Mesendoderm (in vitro differentiated cells): ENCODE measurements at regions not wholly inside any gene's neighbourhood (a gene's known extent, or its start where the extent isn't known, plus 50 kb on each side); places are given as distances from the start of the nearest gene placed in this dataset.

Source experiments
- DNase-seq: peaks from one replicate; pipeline ENCODE4 v3.0.0; 2013
- H2AK5ac ChIP-seq: 2 replicates; pipeline ENCODE4 v1.6.1; 2013; ENCODE audit warnings: low read length, inconsistent platforms
- H2BK120ac ChIP-seq: 2 replicates; pipeline ENCODE4 v1.6.1; 2013; ENCODE audit warnings: low read depth, mild to moderate bottlenecking, low read length, moderate library complexity, mixed read lengths
- H2BK15ac ChIP-seq: replicated peaks from 2 replicates; pipeline ENCODE4 v1.6.1; 2013; ENCODE audit warnings: low read depth, mild to moderate bottlenecking, moderate library complexity
- H2BK5ac ChIP-seq: 2 replicates; pipeline ENCODE4 v1.6.1; 2013; ENCODE audit warnings: low read length, inconsistent platforms
- H3K18ac ChIP-seq: 2 replicates; pipeline ENCODE4 v1.6.1; 2013; ENCODE audit warnings: mild to moderate bottlenecking, low read length, mixed read lengths
- H3K23ac ChIP-seq: one replicate; pipeline ENCODE4 v1.6.1; 2013; ENCODE audit warnings: low read length
- H3K27ac ChIP-seq: 2 replicates; pipeline ENCODE4 v1.5.1; 2013; ENCODE audit warnings: low read depth, mild to moderate bottlenecking, inconsistent platforms, low read length, moderate library complexity
- H3K27me3 ChIP-seq: 2 replicates; pipeline ENCODE4 v1.6.1; 2013; ENCODE audit warnings: low read length, control low read depth, mild to moderate bottlenecking, inconsistent platforms; ENCODE audit not compliant: insufficient read depth, poor library complexity
- H3K36me3 ChIP-seq: 2 replicates; pipeline ENCODE4 v1.6.1; 2013; ENCODE audit warnings: low read length, inconsistent platforms; ENCODE audit not compliant: control insufficient read depth, insufficient read depth
- H3K4ac ChIP-seq: one replicate; pipeline ENCODE4 v1.6.1; 2013; ENCODE audit warnings: low read depth, mild to moderate bottlenecking, low read length, moderate library complexity
- H3K4me1 ChIP-seq: 2 replicates; pipeline ENCODE4 v1.6.1; 2013; ENCODE audit warnings: low read depth, low read length, inconsistent platforms; ENCODE audit not compliant: control insufficient read depth
- H3K4me2 ChIP-seq: 2 replicates; pipeline ENCODE4 v1.6.1; 2013; ENCODE audit warnings: low read length
- H3K4me3 ChIP-seq: 2 replicates; pipeline ENCODE4 v1.5.1; 2013; ENCODE audit warnings: mild to moderate bottlenecking, low read length
- H3K56ac ChIP-seq: one replicate; pipeline ENCODE4 v1.6.1; 2013; ENCODE audit warnings: low read length
- H3K79me1 ChIP-seq: 2 replicates; pipeline ENCODE4 v1.6.1; 2013; ENCODE audit warnings: low read length, inconsistent platforms
- H3K79me2 ChIP-seq: 2 replicates; pipeline ENCODE4 v1.6.1; 2013; ENCODE audit warnings: mild to moderate bottlenecking, low read length; ENCODE audit not compliant: control insufficient read depth, insufficient read depth
- H3K9ac ChIP-seq: 2 replicates; pipeline ENCODE4 v1.6.1; 2013; ENCODE audit warnings: low read length, inconsistent platforms
- H4K5ac ChIP-seq: one replicate; pipeline ENCODE4 v1.6.1; 2013; ENCODE audit warnings: low read length
- H4K8ac ChIP-seq: one replicate; pipeline ENCODE4 v1.6.1; 2013; ENCODE audit warnings: low read depth, mild to moderate bottlenecking, control low read depth, low read length, moderate library complexity
- WGBS: extraction: QIAGEN DNeasy Blood & Tissue Kit; methylation state at CpG from one replicate; pipeline ENCODE4 v1.1.7; 2013; ENCODE audit warnings: low lambda C conversion rate, missing lambda C conversion rate; ENCODE audit not compliant: insufficient coverage; ENCODE audit errors: extremely low coverage; 5-methylcytosine and 5-hydroxymethylcytosine counted together

- no peak overlapping the region for H2AK5ac ChIP-seq
- no peak overlapping the region for H4K5ac ChIP-seq
- no peak overlapping the region for H3K18ac ChIP-seq
- no peak overlapping the region for H3K4ac ChIP-seq
- no peak overlapping the region for H2BK15ac ChIP-seq
- no peak overlapping the region for H3K56ac ChIP-seq
- no peak overlapping the region for H3K9ac ChIP-seq
- no peak overlapping the region for H3K4me3 ChIP-seq
- no peaks in the 10 kb centered on the region for H3K79me2 ChIP-seq
- no peaks in the 10 kb centered on the region for H3K79me1 ChIP-seq
- H2BK5ac ChIP-seq, result no peak overlapping the region
- no peaks in the 10 kb centered on the region for H3K4me1 ChIP-seq
- no peaks in the 10 kb centered on the region for H3K36me3 ChIP-seq
- H4K8ac ChIP-seq, result no peak overlapping the region
- H2BK120ac ChIP-seq, result no peak overlapping the region
- no peak overlapping the region for H3K23ac ChIP-seq
- no CpG with 5 or more reads among the region's 6 CpGs for WGBS
- no peak overlapping the region for H3K4me2 ChIP-seq
- H3K27ac ChIP-seq, result no peak overlapping the region
- DNase-seq, result no peak
- no peaks in the 10 kb centered on the region for H3K27me3 ChIP-seq
Measured at GRCh38 chr5:153136910-153137614, 353.4 kb upstream of the GRIA1 start.

GRCh38 chr5:153147891-153148623, 342.4 kb upstream of the GRIA1 start:
- no CpG with 5 or more reads among the region's 7 CpGs for WGBS
- no peak overlapping the region for H3K4ac ChIP-seq
- H3K9ac ChIP-seq, result no peak overlapping the region
- no peak overlapping the region for H3K18ac ChIP-seq
- no peaks in the 10 kb centered on the region for H3K36me3 ChIP-seq
- DNase-seq, result peak; percentile 85
- no peak overlapping the region for H3K4me3 ChIP-seq
- H3K4me2 ChIP-seq, result no peak overlapping the region
- H4K5ac ChIP-seq, result no peak overlapping the region
- no peak overlapping the region for H2BK5ac ChIP-seq
- no peaks in the 10 kb centered on the region for H3K79me1 ChIP-seq
- no peak overlapping the region for H2AK5ac ChIP-seq
- no peak overlapping the region for H3K23ac ChIP-seq
- no peaks in the 10 kb centered on the region for H3K4me1 ChIP-seq
- H2BK120ac ChIP-seq, result no peak overlapping the region
- no peak overlapping the region for H3K27ac ChIP-seq
- no peaks in the 10 kb centered on the region for H3K27me3 ChIP-seq
- no peaks in the 10 kb centered on the region for H3K79me2 ChIP-seq
- H2BK15ac ChIP-seq, result no peak overlapping the region
- peak overlapping the region; percentile 18 for H3K56ac ChIP-seq
- H4K8ac ChIP-seq, result no peak overlapping the region

- Histone ChIP-seq H3K9ac (no peak overlapping the region), H3K4me3 (no peak overlapping the region), H3K27me3 (no peaks in the 10 kb centered on the region), H2BK5ac (no peak overlapping the region), H3K18ac (no peak overlapping the region), H2BK15ac (no peak overlapping the region), H4K5ac (no peak overlapping the region), H2BK120ac (no peak overlapping the region), H3K23ac (no peak overlapping the region), H3K4ac (no peak overlapping the region), H3K4me1 (no peaks in the 10 kb centered on the region), H2AK5ac (no peak overlapping the region), H3K27ac (no peak overlapping the region), H3K4me2 (no peak overlapping the region), H4K8ac (no peak overlapping the region), H3K36me3 (no peaks in the 10 kb centered on the region), H3K79me1 (no peaks in the 10 kb centered on the region), H3K56ac (no peak overlapping the region), H3K79me2 (no peaks in the 10 kb centered on the region)
- no CpG with 5 or more reads among the region's 4 CpGs for WGBS
- DNase-seq, result no peak
Measured at GRCh38 chr5:153148624-153148976, 341.9 kb upstream of the GRIA1 start.

GRCh38 chr5:153151558-153151957, 338.9 kb upstream of the GRIA1 start:
- Histone ChIP-seq H3K4me3 (no peak overlapping the region), H2AK5ac (no peak overlapping the region), H3K27ac (no peak overlapping the region), H3K4me1 (no peaks in the 10 kb centered on the region), H4K5ac (no peak overlapping the region), H2BK120ac (no peak overlapping the region), H4K8ac (no peak overlapping the region), H3K79me2 (no peaks in the 10 kb centered on the region), H3K56ac (no peak overlapping the region), H3K79me1 (no peaks in the 10 kb centered on the region), H3K27me3 (no peaks in the 10 kb centered on the region), H3K4ac (no peak overlapping the region), H3K9ac (no peak overlapping the region), H2BK15ac (no peak overlapping the region), H2BK5ac (no peak overlapping the region), H3K36me3 (no peaks in the 10 kb centered on the region), H3K18ac (no peak overlapping the region), H3K4me2 (no peak overlapping the region), H3K23ac (no peak overlapping the region)
- no peak for DNase-seq

- Histone ChIP-seq H2BK5ac (no peak overlapping the region), H4K5ac (no peak overlapping the region), H3K4me3 (no peak overlapping the region), H3K4ac (no peak overlapping the region), H2AK5ac (no peak overlapping the region), H3K4me1 (no peaks in the 10 kb centered on the region), H2BK120ac (no peak overlapping the region), H3K27ac (no peak overlapping the region), H3K4me2 (no peak overlapping the region), H3K36me3 (no peaks in the 10 kb centered on the region), H3K18ac (no peak overlapping the region), H3K79me1 (no peaks in the 10 kb centered on the region), H3K9ac (no peak overlapping the region), H3K79me2 (no peaks in the 10 kb centered on the region), H2BK15ac (no peak overlapping the region), H3K27me3 (no peaks in the 10 kb centered on the region), H3K23ac (no peak overlapping the region), H4K8ac (no peak overlapping the region), H3K56ac (no peak overlapping the region)
- DNase-seq, result no peak
- no CpG with 5 or more reads among the region's 1 CpG for WGBS
Measured at GRCh38 chr5:153153086-153153485, 337.4 kb upstream of the GRIA1 start.

GRCh38 chr5:153157156-153157555, 333.3 kb upstream of the GRIA1 start:
- H3K36me3 ChIP-seq, result no peaks in the 10 kb centered on the region
- H4K5ac ChIP-seq, result no peak overlapping the region
- DNase-seq, result no peak
- H2BK120ac ChIP-seq, result no peak overlapping the region
- H3K4me2 ChIP-seq, result no peak overlapping the region
- no peak overlapping the region for H4K8ac ChIP-seq
- H2BK15ac ChIP-seq, result no peak overlapping the region
- H3K27ac ChIP-seq, result no peak overlapping the region
- no peak overlapping the region for H2AK5ac ChIP-seq
- no CpG with 5 or more reads among the region's 1 CpG for WGBS
- no peak overlapping the region for H3K18ac ChIP-seq
- no peak overlapping the region for H3K9ac ChIP-seq
- H3K4me3 ChIP-seq, result no peak overlapping the region
- no peaks in the 10 kb centered on the region for H3K27me3 ChIP-seq
- no peaks in the 10 kb centered on the region for H3K4me1 ChIP-seq
- H3K4ac ChIP-seq, result no peak overlapping the region
- H3K56ac ChIP-seq, result no peak overlapping the region
- no peaks in the 10 kb centered on the region for H3K79me2 ChIP-seq
- H3K23ac ChIP-seq, result no peak overlapping the region
- no peaks in the 10 kb centered on the region for H3K79me1 ChIP-seq
- no peak overlapping the region for H2BK5ac ChIP-seq
